H1 (cell line): ENCODE measurements at regions not wholly inside any gene's neighbourhood (a gene's known extent, or its start where the extent isn't known, plus 50 kb on each side); places are given as distances from the start of the nearest gene placed in this dataset.

ENCODE experiments used
- CTCF ChIA-PET: fragments of 300-600 bp; sonication (Branson Sonifier 250); formaldehyde crosslinking; loops from one replicate; lab custom pipeline; 2021; ENCODE audit not compliant: partially characterized antibody; lab: Charles Lee
- POLR2A ChIA-PET: fragments of 300-600 bp; sonication (Branson Sonifier 250); formaldehyde crosslinking; loops from one replicate; lab custom pipeline; 2021; ENCODE audit warnings: inconsistent platforms; ENCODE audit not compliant: partially characterized antibody; lab: Charles Lee
- DNase-seq, 2 experiments: peaks; one replicate each; pipeline versions ENCODE4 v3.0.0 to v3.0.0-alpha.2; 2010 to 2022; ENCODE audit warnings: low spot score in 2 of 2, low read depth in 1 of 2, mixed read lengths in 1 of 2
- FAIRE-seq: peaks from 2 replicates; lab custom pipeline; 2011; peaks lifted over from hg19 to GRCh38; lab: Jason Lieb, UNC
- H2AFZ ChIP-seq: 2 replicates; pipeline ENCODE4 v1.8.1; 2012; ENCODE audit warnings: low read length, inconsistent platforms
- H2AK5ac ChIP-seq: 2 replicates; pipeline ENCODE4 v1.6.1; 2013; ENCODE audit warnings: low read depth, low read length
- H2BK120ac ChIP-seq: replicated peaks from 2 replicates; pipeline ENCODE3; 2013; ENCODE audit warnings: low read depth, low read length, inconsistent platforms
- H2BK12ac ChIP-seq: 2 replicates; pipeline ENCODE4 v1.6.1; 2013; ENCODE audit warnings: low read depth, low read length
- H2BK15ac ChIP-seq: 2 replicates; pipeline ENCODE4 v1.6.1; 2013; ENCODE audit warnings: low read length
- H2BK20ac ChIP-seq: 2 replicates; pipeline ENCODE4 v1.6.1; 2013; ENCODE audit warnings: low read length
- H2BK5ac ChIP-seq: 2 replicates; pipeline ENCODE4 v1.6.1; 2013; ENCODE audit warnings: low read depth, low read length
- H3K14ac ChIP-seq: 2 replicates; pipeline ENCODE4 v1.6.1; 2013; ENCODE audit warnings: inconsistent platforms; ENCODE audit not compliant: insufficient read length
- H3K18ac ChIP-seq: 2 replicates; pipeline ENCODE4 v1.6.1; 2013; ENCODE audit warnings: low read length; ENCODE audit errors: extremely low read depth
- H3K23ac ChIP-seq: 2 replicates; pipeline ENCODE4 v1.6.1; 2013; ENCODE audit warnings: inconsistent platforms; ENCODE audit not compliant: insufficient read length
- H3K23me2 ChIP-seq: 2 replicates; pipeline ENCODE4 v1.6.1; 2013; ENCODE audit warnings: low read depth, low read length
- H3K27ac ChIP-seq: 2 replicates; pipeline ENCODE4 v1.6.1; 2011; ENCODE audit warnings: low read depth, low read length, inconsistent platforms
- H3K27me3 ChIP-seq, 4 experiments: replicated peaks in 1 of 4; 1 replicate in 1 of 4; 2 replicates in 3 of 4; pipeline versions ENCODE4 v1.6.1 to v1.8.1; 2011 to 2013; ENCODE audit warnings: low read length in 3 of 4, mild to moderate bottlenecking in 3 of 4, inconsistent platforms in 2 of 4, mixed read lengths in 2 of 4, moderate library complexity in 1 of 4; ENCODE audit not compliant: control insufficient read depth in 3 of 4, insufficient read depth in 3 of 4; ENCODE audit errors: extremely low read depth in 1 of 4
- H3K36me3 ChIP-seq, 4 experiments: 2 replicates each; pipeline versions ENCODE4 v1.6.1 to v1.8.1; 2011 to 2013; ENCODE audit warnings: mild to moderate bottlenecking in 4 of 4, low read length in 3 of 4, moderate library complexity in 2 of 4, control low read depth in 1 of 4, inconsistent platforms in 1 of 4; ENCODE audit not compliant: insufficient read depth in 4 of 4, control insufficient read depth in 2 of 4
- H3K4ac ChIP-seq: replicated peaks from 2 replicates; pipeline ENCODE3; 2013; ENCODE audit warnings: low read length, low read depth, mixed read lengths, inconsistent platforms; ENCODE audit not compliant: insufficient read length
- H3K4me1 ChIP-seq, 4 experiments: replicated peaks in 1 of 4; 1 replicate in 1 of 4; 2 replicates in 3 of 4; pipeline versions ENCODE4 v1.6.1 to v1.8.1; 2011 to 2013; ENCODE audit warnings: low read length in 3 of 4, inconsistent platforms in 2 of 4, mixed read lengths in 1 of 4; ENCODE audit not compliant: insufficient read depth in 4 of 4, control insufficient read depth in 3 of 4
- H3K4me2 ChIP-seq, 2 experiments: 2 replicates each; pipeline versions ENCODE4 v1.6.1 to v1.8.1; 2011 to 2013; ENCODE audit warnings: low read depth in 2 of 2, low read length in 2 of 2, control low read depth in 1 of 2, inconsistent platforms in 1 of 2, mild to moderate bottlenecking in 1 of 2; ENCODE audit not compliant: insufficient read depth in 1 of 2
- H3K4me3 ChIP-seq, 4 experiments: fragments of 200-600, 300-600 bp in 1 of 4; sonication (generic), shearing (Covaris generic), sonication (Bioruptor Twin) in 1 of 4; 2 replicates each; pipeline versions ENCODE4 v1.5.1 to v1.8.1; 2011 to 2016; ENCODE audit warnings: low read length in 4 of 4, low read depth in 3 of 4, control low read depth in 2 of 4, inconsistent platforms in 2 of 4, mild to moderate bottlenecking in 2 of 4, mixed read lengths in 1 of 4, moderate library complexity in 1 of 4; ENCODE audit not compliant: insufficient read depth in 2 of 4; ENCODE audit errors: extremely low read depth in 1 of 4
- H3K56ac ChIP-seq: replicated peaks from 2 replicates; pipeline ENCODE3; 2013; ENCODE audit warnings: low read depth, mild to moderate bottlenecking, mixed read lengths, low read length, inconsistent platforms; ENCODE audit not compliant: insufficient read length
- H3K79me1 ChIP-seq: 2 replicates; pipeline ENCODE4 v1.6.1; 2013; ENCODE audit warnings: low read depth, low read length, control low read depth
- H3K79me2 ChIP-seq, 2 experiments: 2 replicates each; pipeline versions ENCODE4 v1.6.1 to v1.8.1; 2012 to 2013; ENCODE audit warnings: low read length in 2 of 2, mild to moderate bottlenecking in 2 of 2, inconsistent platforms in 1 of 2; ENCODE audit not compliant: insufficient read depth in 2 of 2, control insufficient read depth in 1 of 2
- H3K9ac ChIP-seq, 4 experiments: replicated peaks in 1 of 4; 1 replicate in 1 of 4; 2 replicates in 3 of 4; pipeline versions ENCODE4 v1.6.1 to v1.8.1; 2011 to 2013; ENCODE audit warnings: low read depth in 3 of 4, low read length in 3 of 4, control low read depth in 2 of 4, mild to moderate bottlenecking in 2 of 4, moderate library complexity in 2 of 4, inconsistent platforms in 1 of 4; ENCODE audit errors: extremely low read depth in 1 of 4
- H3K9me3 ChIP-seq, 2 experiments: 2 replicates each; pipeline versions ENCODE4 v1.6.1 to v1.8.1; 2012 to 2013; ENCODE audit warnings: mild to moderate bottlenecking in 2 of 2, moderate library complexity in 2 of 2, control low read depth in 1 of 2, inconsistent platforms in 1 of 2, low read depth in 1 of 2, low read length in 1 of 2, mixed read lengths in 1 of 2; ENCODE audit not compliant: insufficient read depth in 2 of 2
- H4K20me1 ChIP-seq, 2 experiments: replicated peaks in 1 of 2; 2 replicates each; pipeline versions ENCODE3 to v1.8.1; 2011 to 2013; ENCODE audit warnings: inconsistent platforms in 2 of 2, low read length in 2 of 2, mild to moderate bottlenecking in 1 of 2; ENCODE audit not compliant: insufficient read depth in 2 of 2, control insufficient read depth in 1 of 2
- H4K5ac ChIP-seq: 2 replicates; pipeline ENCODE4 v1.6.1; 2013; ENCODE audit warnings: low read length, low read depth, mixed read lengths, inconsistent platforms; ENCODE audit not compliant: insufficient read length
- H4K8ac ChIP-seq: 2 replicates; pipeline ENCODE4 v1.8.0; 2013; ENCODE audit warnings: mild to moderate bottlenecking, moderate library complexity, low read length, inconsistent platforms; ENCODE audit not compliant: insufficient read depth; ENCODE audit errors: extremely low read depth
- H4K91ac ChIP-seq: replicated peaks from 2 replicates; pipeline ENCODE3; 2013; ENCODE audit warnings: low read length, mixed read lengths, inconsistent platforms; ENCODE audit not compliant: insufficient read length
- ASH2L ChIP-seq: fragments of 200-600, 300-600 bp; sonication (generic); IDR thresholded peaks from one replicate; pipeline ENCODE4 v1.7.1; 2017; ENCODE audit warnings: low read length
- SIN3A ChIP-seq, 2 experiments: IDR thresholded peaks in 1 of 2; conservative IDR thresholded peaks in 1 of 2; 2 replicates each; pipeline ENCODE4 v1.6.1; 2011 to 2012; ENCODE audit warnings: low read length in 2 of 2, improper control_type of control experiment in 1 of 2, low read depth in 1 of 2, mild to moderate bottlenecking in 1 of 2
- TEAD4 ChIP-seq: IDR thresholded peaks from 2 replicates; pipeline ENCODE4 v1.6.1; 2012; ENCODE audit warnings: low read depth, low read length, inconsistent platforms, mixed read lengths
- WGBS, 2 experiments: shearing (Covaris generic) in 1 of 2; methylation state at CpG; one replicate each; pipeline versions ENCODE4 v1.1.6 to v1.1.7; 2013 to 2015; ENCODE audit warnings: low lambda C conversion rate in 2 of 2, mixed read lengths in 2 of 2, inconsistent platforms in 1 of 2, low coverage in 1 of 2, missing lambda C conversion rate in 1 of 2; ENCODE audit not compliant: insufficient replicate concordance in 2 of 2, insufficient coverage in 1 of 2, insufficient read length in 1 of 2; ENCODE audit errors: extremely low coverage in 1 of 2, missing lambda C conversion rate in 1 of 2; 5-methylcytosine and 5-hydroxymethylcytosine counted together

DNA sequence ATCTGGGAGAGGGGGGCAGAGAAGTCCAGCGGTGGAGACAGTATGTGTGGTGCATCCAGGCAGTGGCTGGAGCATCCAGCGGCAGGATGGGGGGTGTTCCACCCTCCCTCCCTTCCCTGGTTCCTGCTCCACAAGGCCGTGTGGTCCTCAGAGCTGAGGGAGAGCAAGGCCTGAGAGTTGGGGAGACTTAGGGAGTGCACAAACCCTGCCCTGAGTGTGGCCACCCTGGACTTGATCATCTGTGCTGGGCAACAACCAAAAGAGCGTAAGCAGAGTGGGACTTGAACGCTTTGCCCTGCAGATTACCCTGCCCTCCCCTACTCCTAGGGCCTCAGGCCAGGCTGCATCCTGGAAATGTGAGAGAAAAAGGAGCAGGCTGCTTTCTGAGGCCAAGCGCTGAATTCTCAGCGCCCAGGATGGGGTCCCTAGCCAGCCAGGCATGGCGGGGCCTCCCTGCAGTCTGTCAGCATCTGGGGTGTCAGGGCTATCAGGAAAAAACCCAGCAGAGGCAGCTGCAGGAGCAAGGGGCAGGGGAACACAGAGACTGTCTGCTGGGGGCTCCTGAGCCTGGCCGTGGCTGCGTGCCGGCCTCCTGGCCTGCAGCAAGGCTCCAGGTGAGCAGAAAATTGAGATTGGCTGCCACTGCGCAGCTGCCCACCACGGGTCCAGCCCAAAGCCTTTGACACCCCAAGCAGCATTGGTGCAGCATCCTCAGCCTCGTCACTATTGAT is 266.2 kb downstream of the NPHP4 start:
- CTCF ChIA-PET, result interaction anchor here (5.4 kb wide), 1 partner anchor 9 kb away, joined by 32 read pairs; no protein-coding TSS in a partner anchor

More for the DNA sequence above, 266.2 kb downstream of the NPHP4 start:
- no peaks in the 10 kb centered on the region for H3K23me2 ChIP-seq
- no peaks in the 10 kb centered on the region for H3K36me3 ChIP-seq
- no peak overlapping the region for H3K56ac ChIP-seq
- no peaks in the 10 kb centered on the region for H4K20me1 ChIP-seq
- H2BK20ac ChIP-seq, result no peak overlapping the region
- no peak overlapping the region; the same call in 1 of the 2 replicates for H2BK5ac ChIP-seq
- H3K4ac ChIP-seq, result no peak overlapping the region
- no peak for TF ChIP-seq SIN3A (conservative IDR thresholded peaks at IDR 0.05 in 1 of 2, IDR thresholded peaks at IDR 0.05 in 1 of 2; ENCODE audit: low read depth in 1 of 2, low read length in 2 of 2)
- TF ChIP-seq ASH2L, result no peak
- no peak for TF ChIP-seq TEAD4
- no peak overlapping the region for H2BK12ac ChIP-seq
- no peaks in the 10 kb centered on the region for H3K79me1 ChIP-seq
- no peak overlapping the region for H3K14ac ChIP-seq
- DNase-seq (no peak), FAIRE-seq (no peak)
- H2BK120ac ChIP-seq, result no peak overlapping the region
- H4K91ac ChIP-seq, result no peak overlapping the region
- H3K27ac ChIP-seq, result no peak overlapping the region
- H3K23ac ChIP-seq, result no peak overlapping the region
- no peaks in the 10 kb centered on the region; a peak in 1 of 7 replicates for H3K27me3 ChIP-seq
- H2AFZ ChIP-seq, result no peak overlapping the region
- H3K18ac ChIP-seq, result no peak overlapping the region
- no peak overlapping the region for H2BK15ac ChIP-seq
- no peaks in the 10 kb centered on the region for H3K79me2 ChIP-seq
- H2AK5ac ChIP-seq, result 0 out of 2 replicates have a peak overlapping the region, but pooled peaks have one; percentile 90
- H4K8ac ChIP-seq, result peak overlapping the region; percentile 19; the same call in 1 of the 2 replicates
- POLR2A ChIA-PET, result no interaction called here
- WGBS, 2 experiments, result 88% methylated on average over 11 of the region's 14 CpGs; no CpG with 5 or more reads in 1 of the 2 experiments
- H3K9ac ChIP-seq, result no peak overlapping the region
- H3K4me1 ChIP-seq, result peaks cover 0 to 2% (median 0%) of the 10 kb centered on the region in 4 experiments; a peak in 1 of 7 replicates
- H3K9me3 ChIP-seq, result no peaks in the 10 kb centered on the region
- no peak overlapping the region for H4K5ac ChIP-seq
- H3K4me3 ChIP-seq, result no peak overlapping the region
- no peak overlapping the region for H3K4me2 ChIP-seq
